GM13976 (cell line): ENCODE measurements at regions not wholly inside any gene's neighbourhood (a gene's known extent, or its start where the extent isn't known, plus 50 kb on each side); places are given as distances from the start of the nearest gene placed in this dataset.

Source experiments
- DNase-seq: peaks from one replicate; pipeline ENCODE4 v3.0.0; 2012; ENCODE audit warnings: low spot score
- CTCF ChIP-seq: IDR thresholded peaks from 2 replicates; pipeline ENCODE4 v1.5.1; 2012; ENCODE audit warnings: borderline replicate concordance, mild to moderate bottlenecking; ENCODE audit not compliant: insufficient read depth; ENCODE audit errors: extremely low read depth, missing control alignments, control extremely low read depth
- in situ Hi-C: fragments of 300-500 bp; cut with MboI; formaldehyde crosslinking; loops from one replicate; pipeline ENCODE4 v1.12.0; 2022; ENCODE audit warnings: low sequenced_read_pairs, mixed read lengths, inconsistent platforms; ENCODE audit not compliant: unreplicated experiment

- no peak for DNase-seq
- in situ Hi-C loops = no loop called here
- no peak for TF ChIP-seq CTCF
Measured at GRCh38 chr6:168217880-168218537, 101.6 kb downstream of the DACT2 start.

- in situ Hi-C loops = no loop called here
- DNase-seq = no peak
- TF ChIP-seq CTCF = no peak
Measured at GRCh38 chr6:168217216-168217879, 102.2 kb downstream of the DACT2 start.

GRCh38 chr6:168216751-168217191, 102.8 kb downstream of the DACT2 start:
- DNase-seq = no peak
- TF ChIP-seq CTCF = no peak
- in situ Hi-C loops = no loop called here

GRCh38 chr6:168216117-168216516, 103.5 kb downstream of the DACT2 start:
- TF ChIP-seq CTCF = no peak
- DNase-seq = no peak
- in situ Hi-C loops = no loop called here

- DNase-seq = no peak
- in situ Hi-C loops = no loop called here
- no peak for TF ChIP-seq CTCF
Measured at GRCh38 chr6:168215121-168215808, 104.3 kb downstream of the DACT2 start.

GRCh38 chr6:168214586-168215104, 104.9 kb downstream of the DACT2 start:
- in situ Hi-C loops = no loop called here
- TF ChIP-seq CTCF = no peak
- no peak for DNase-seq
